Stimulated activated naive CD8-positive, alpha-beta T cell treated with anti-CD3 and anti-CD28 coated beads, Interleukin-15, Interleukin-2, amounts not matched to agents 100 U/mL and 50 U/mL, for 24 hours (primary cell): ENCODE measurements at regions not wholly inside any gene's neighbourhood (a gene's known extent, or its start where the extent isn't known, plus 50 kb on each side); places are given as distances from the start of the nearest gene placed in this dataset.

Experiments
- ATAC-seq: fragments of 150-1000 bp; cut with Tn5 transposase; one replicate; pipeline ENCODE4 v1.10.0; 2021
- DNase-seq: peaks from one replicate; pipeline ENCODE4 v3.0.0; 2021

DNA sequence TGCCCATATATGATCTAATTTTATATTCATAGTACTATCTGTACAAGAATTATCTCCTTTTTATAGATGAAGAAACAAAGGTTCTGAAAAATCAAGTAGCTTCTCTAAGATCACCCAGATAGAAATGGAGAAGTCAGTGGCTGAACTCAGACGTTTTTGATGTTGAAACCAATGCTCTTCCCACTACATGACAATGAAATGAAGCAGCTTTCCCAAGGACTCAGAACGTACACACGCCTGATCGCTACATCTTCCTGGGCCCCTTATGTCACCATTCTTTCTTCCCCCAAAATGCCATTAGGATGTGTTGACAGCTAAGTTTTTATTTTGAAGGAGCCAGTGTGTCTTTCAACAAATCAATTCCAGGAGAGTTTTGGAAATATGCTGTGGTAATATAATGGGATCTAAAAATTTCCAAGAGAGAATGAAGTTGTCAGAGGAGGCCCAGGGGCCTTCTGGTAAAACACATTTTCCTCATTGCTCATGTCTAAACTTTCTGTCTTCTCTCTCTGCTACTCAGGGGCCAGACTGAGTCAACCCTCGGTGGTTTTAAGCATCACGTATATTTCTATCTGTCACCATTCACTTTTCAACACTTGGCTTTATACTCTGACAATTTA is 98.1 kb upstream of the COL21A1 start:
- ATAC-seq (no peak), DNase-seq (no peak)

DNA sequence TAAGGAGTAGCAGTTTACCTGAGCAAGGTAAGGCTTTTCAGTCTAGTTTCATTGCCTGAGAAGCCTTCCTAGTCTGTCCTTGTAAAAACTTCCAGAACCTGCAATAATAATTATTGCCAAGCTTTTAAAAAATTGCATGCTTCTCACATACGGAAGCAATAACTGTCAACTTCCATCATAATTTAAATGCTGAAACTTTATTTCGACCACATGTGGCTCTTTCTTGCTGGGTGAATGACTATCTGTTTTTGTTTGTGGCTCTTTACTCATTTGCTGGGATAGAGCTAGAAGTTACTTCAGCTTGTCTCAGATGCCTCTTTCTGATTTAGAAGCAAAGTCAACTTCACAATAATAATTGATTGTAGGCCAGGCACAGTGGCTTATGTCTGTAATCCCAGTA is 95.9 kb upstream of the COL21A1 start:
- no peak for ATAC-seq

GRCh38 chr6:56339524-56339923 is 92.1 kb upstream of the COL21A1 start:
- DNase-seq = no peak
- no peak for ATAC-seq

More for the DNA sequence above, 95.9 kb upstream of the COL21A1 start:
- no peak for DNase-seq

- no peak for ATAC-seq
Measured at GRCh38 chr6:56335726-56336125, 88.3 kb upstream of the COL21A1 start.

DNA sequence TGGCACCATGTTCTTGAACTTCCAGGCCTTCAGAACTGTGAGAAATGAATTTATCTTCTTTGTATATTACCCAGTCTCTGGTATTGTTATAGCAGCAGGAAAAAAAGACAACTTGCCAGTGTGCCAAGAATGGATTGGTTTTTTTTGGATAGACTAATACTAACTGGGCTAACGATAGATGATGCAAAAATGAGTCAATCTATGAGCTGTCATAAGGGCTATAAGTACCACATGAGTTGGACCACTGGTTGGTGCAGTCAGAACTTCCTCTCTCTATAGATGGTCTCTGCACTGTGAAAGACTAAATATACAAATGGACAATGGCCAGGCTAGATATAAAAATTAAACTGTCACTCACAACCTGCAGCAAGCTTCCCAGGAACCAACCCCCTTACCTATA is 87.6 kb upstream of the COL21A1 start:
- ATAC-seq (no peak), DNase-seq (no peak)

More at GRCh38 chr6:56335726-56336125, 88.3 kb upstream of the COL21A1 start:
- DNase-seq = no peak

DNA sequence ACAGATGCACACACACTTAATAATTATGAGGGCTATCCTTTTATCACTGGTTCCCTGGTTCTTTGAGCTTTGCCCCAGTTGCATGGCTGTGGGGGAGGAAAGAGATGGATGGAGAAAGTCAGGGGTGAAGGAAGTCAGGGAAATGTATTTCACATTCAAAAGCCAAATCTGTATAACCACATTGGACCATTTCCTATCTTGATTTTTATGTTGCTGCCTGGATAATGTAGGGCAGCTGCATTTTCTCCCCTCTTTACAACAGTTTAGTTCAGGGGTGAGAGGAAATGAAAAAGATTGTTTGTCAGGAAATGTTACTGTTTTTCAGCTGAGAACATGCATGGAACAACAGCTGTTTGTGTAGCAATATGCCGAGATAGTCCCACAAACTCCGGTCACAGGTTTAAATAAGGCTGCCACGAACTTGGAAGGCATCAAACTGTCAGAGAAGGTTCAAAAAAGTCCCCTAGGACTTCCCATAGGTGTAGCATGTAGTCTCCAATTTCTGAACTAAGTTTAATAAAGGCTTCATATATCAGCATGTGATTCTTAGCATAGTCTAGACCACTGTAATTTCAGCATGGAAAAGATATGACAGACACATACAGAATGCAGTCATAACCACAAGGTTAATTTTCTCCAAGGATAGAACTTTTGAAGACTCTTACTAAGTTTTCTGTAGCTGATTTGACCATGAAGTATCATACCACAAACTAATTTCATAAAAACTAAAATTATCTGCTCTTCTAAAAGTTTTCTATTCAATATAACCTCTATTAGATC is 82.1 kb upstream of the COL21A1 start:
- ATAC-seq (no peak), DNase-seq (no peak)

GRCh38 chr6:56328728-56329090 is 81.3 kb upstream of the COL21A1 start:
- no peak for ATAC-seq
- no peak for DNase-seq

DNA sequence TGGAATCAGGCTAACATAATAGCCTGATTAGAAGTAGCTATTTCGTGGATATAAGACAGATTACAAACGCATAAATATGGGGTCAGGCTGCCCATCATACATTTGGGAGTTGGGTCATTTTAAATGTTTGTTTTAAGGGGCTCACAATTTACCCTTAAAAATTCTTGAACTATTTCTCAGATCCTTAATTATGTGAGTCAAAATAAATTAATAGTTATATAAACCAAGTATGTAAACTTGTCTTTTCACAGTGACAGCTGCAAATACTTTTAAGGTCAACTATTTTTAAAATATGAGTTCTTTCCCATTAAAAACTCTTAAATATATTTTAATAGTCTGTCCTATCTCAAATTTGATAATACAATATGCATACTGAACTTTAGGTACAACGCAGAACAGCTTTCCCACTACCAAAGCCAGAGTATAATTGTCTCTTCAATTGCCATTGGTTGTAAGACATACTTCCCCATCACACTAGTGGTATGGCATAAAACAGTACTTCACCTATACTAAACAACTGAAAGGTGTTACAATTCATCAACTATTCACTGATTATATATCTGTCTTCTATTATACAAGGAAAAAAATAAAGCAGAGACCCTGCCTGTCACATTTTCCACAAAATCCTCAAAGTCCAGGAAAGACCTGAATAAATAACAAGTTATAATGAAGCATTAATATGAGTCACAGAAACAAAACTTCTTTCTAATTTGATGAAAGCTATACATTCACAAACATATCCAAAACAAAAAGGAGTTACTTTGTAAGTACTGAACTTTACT is 80.8 kb upstream of the COL21A1 start:
- no peak for ATAC-seq

DNA sequence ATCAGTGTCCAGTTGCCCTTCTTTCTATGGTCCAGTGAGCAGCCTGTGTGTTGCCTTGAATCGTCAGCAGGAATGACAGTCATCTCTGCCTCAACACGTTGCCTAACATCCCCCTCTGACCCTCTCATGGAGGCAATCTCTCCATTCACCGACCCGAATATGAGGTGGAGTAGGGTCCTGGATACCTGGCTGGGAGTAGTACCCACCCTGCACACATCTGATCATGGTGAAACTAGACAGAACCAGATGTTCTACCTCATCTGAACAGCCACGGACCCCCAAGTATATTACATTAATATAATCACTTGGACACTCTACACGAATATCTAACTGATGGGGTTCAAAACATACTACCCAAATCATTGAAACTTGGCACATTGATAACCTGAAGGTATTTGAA is 77.0 kb upstream of the COL21A1 start:
- no peak for DNase-seq

More for the DNA sequence above, 80.8 kb upstream of the COL21A1 start:
- DNase-seq = no peak

GRCh38 chr6:56318851-56319250 is 71.5 kb upstream of the COL21A1 start:
- no peak for ATAC-seq

More for the DNA sequence above, 77.0 kb upstream of the COL21A1 start:
- peak; percentile 40 for ATAC-seq

DNA sequence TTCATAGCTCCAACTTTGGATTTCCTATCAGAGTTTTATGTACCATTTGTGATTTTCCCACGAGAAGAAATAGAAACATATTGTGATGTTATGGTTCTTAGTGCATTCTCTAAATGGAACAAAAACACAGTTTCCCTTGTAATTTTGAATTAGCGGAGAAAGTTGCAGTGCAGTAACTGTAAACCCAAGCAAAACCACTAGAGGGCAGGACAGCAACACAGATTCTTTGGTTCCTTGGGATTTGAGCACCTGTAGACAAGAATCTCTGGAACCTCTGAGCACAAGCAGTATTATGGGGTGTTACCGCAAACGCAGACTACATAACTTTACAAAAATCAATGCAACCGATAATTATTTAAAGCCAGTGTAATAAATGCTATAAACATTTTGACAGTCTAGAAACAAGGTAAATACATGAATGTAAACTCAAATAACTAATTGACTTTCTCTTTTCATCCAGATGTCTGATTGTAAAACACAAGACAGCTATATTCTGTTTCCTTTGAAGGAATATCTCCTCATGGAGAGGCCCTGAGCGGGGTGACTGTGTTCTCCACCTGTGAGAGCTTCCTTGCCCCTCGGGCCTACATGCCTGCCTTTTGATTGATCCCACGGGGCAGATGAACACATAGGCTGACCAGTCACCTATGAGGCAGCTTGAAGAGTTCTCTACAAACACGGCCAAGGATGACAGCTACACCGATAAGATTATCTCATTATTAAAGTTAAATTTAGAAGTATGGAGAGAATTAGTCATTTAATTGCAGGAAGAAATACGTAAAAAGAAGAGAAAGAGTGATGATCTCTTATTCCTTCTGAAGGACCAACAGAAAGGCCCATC is 67.5 kb upstream of the COL21A1 start:
- ATAC-seq = no peak

More at GRCh38 chr6:56318851-56319250, 71.5 kb upstream of the COL21A1 start:
- no peak for DNase-seq

DNA sequence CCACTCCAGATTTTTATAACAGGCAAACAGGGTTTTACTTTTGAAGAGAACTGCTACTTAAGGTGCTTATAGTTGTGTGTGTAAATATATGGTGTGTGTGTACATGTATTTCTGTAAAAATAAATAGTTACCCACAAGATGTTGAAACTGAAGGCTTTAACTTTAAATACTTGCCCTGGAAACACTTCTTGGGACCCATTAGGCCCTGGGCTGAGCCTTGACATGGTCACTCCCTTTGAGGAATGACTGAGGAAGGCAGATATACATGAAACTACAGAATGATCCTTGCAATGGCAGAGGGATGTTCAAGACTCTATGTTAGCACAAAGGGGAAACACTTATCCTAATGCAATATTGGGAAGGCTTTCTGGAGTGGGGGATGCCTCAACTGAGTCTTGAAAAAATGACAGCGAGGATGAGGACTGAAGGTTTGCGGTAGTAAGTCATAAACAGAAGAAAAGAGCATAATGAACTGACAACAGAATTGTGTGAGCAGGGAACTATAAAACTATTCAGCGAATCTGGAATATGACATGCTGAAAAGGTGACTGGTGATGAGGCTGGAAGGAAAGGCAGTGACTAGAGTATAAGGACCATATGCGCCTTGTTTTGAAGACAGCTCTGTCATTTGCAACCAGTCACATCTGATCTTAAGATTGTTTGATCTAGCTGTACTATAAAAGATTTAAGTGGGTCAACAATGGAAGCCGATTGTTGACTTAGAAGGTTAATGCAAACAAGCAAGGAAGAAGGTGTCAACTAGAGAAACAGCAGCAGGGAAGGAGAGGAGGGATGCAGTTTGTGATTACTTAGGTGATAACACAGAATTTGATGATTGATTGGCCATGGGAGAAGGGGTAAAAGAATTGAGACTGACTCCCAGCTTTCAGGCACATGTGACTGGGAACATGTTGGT is 64.4 kb upstream of the COL21A1 start:
- no peak for DNase-seq

More for the DNA sequence above, 67.5 kb upstream of the COL21A1 start:
- DNase-seq = no peak

GRCh38 chr6:56311061-56311460 is 63.7 kb upstream of the COL21A1 start:
- ATAC-seq (no peak), DNase-seq (no peak)

More for the DNA sequence above, 64.4 kb upstream of the COL21A1 start:
- ATAC-seq = no peak

GRCh38 chr6:56310241-56310640 is 62.9 kb upstream of the COL21A1 start:
- DNase-seq = no peak

GRCh38 chr6:56299916-56300315 is 52.5 kb upstream of the COL21A1 start:
- ATAC-seq (no peak), DNase-seq (no peak)

More at GRCh38 chr6:56310241-56310640, 62.9 kb upstream of the COL21A1 start:
- no peak for ATAC-seq

GRCh38 chr6:56297022-56297989 is 49.9 kb upstream of the COL21A1 start:
- ATAC-seq (no peak), DNase-seq (no peak)
